ENCODE measurements at regions not wholly inside any gene's neighbourhood (a gene's known extent, or its start where the extent isn't known, plus 50 kb on each side); places are given as distances from the start of the nearest gene placed in this dataset.

DNA sequence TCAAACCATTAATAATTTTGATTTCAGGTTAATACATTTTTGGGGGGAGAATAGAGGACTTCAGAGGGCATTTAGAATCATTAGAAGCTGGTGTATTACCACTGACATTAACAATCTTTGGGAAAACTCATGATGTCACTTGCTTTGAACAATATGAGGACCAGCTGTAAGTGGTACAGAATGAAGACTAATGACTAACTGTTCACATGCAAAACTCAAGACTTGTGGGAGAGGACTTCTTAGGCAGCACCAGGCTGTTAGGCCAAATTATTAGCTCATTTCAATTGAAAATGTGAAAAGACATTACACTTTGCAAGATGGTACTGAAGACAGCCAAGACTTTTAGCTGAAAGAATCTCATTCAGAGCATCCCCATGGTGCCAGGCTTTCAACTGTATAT lies 426.2 kb upstream of the ADAMTS9 start:
- DNase-seq (ENCODE audit: low spot score) = no peak

- DNase-seq (ENCODE audit: low spot score) = no peak
Measured at GRCh38 chr3:65112751-65113300, 425.0 kb upstream of the ADAMTS9 start.

DNA sequence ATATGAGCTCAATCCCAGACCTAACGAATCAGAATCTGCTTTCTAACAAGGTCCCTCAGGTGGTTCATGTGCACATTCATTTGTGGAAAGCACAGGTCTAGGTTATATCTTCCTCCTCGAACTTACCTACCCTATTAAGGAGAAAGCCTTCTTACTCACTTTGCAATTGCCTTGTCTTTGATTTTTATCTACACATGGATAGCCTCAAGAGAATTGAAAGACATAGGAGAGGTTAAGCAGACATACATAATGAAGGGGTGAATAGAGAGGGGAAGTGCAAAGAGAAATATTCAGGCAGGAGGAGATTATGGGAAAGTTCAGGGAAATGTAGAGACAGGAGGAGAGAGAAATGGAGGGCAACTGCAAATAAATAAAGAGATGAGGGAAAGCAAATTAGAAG lies 422.9 kb upstream of the ADAMTS9 start:
- no peak for DNase-seq (ENCODE audit: low spot score)

GRCh38 chr3:65109966-65110500 lies 422.2 kb upstream of the ADAMTS9 start:
- DNase-seq (ENCODE audit: low spot score) = no peak

GRCh38 chr3:65107174-65107573 lies 419.4 kb upstream of the ADAMTS9 start:
- no peak for DNase-seq (ENCODE audit: low spot score)

DNA sequence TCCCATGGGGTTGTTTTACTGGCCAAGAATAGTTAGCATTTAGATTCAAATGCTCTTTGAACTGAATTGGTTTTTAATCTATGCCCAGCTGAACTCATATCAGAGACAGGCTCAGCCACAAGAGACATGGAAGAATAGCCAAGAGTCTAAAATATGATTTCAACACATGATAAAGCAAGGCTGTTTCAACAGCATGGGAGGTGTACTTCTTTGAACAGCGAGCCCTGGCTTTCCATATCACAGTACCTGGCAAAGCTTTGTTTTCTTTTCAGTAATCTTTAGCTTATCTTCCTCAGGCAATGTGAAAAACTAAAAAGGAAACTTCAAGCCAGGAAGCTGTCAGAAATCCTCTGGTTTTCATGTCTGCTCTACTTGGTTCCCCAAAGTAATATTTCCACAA lies 413.6 kb upstream of the ADAMTS9 start:
- no peak for DNase-seq (ENCODE audit: low spot score)

DNA sequence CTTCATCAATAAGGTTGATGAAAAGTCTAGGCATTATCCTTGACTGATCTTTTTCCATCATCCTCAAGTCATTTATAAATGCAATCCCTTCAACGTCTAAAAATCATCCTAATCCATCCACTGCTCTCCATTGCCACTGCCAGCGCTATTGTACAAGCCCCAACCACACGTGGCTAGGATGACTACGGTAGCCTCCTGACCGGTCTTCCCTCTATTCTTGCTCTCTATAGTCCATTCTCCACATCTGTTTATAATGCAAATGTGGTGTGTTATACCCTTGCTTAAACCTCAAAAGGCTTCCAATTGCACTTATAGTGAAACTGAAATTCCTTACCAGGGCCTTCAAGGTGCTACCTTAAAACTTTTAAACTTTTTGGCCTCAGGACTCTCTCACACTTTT lies 410.6 kb upstream of the ADAMTS9 start:
- no peak for DNase-seq (ENCODE audit: low spot score)

- no peak for DNase-seq (ENCODE audit: low spot score)
Measured at GRCh38 chr3:65096110-65096745, 408.4 kb upstream of the ADAMTS9 start.

DNA sequence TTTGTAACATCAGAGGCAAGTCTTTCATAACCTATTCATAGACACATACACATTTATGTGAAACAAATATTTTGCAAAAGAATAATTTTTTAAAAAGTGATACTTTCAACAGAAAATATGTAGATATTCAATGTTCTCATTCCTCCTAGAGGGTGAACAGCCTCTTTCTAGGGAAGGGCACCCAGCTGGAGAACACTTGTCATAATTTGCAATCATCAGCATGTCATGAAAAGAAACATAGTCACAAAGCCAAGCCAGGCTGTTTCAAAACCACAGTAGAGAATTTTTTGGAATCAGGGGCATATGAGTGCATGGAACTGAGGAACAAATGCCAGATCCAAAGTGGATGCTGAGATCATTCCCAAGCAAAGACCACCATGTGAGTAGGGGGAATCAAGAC lies 406.9 kb upstream of the ADAMTS9 start:
- DNase-seq (ENCODE audit: low spot score) = no peak

- no peak for DNase-seq (ENCODE audit: low spot score)
Measured at GRCh38 chr3:65093641-65094040, 405.8 kb upstream of the ADAMTS9 start.

DNA sequence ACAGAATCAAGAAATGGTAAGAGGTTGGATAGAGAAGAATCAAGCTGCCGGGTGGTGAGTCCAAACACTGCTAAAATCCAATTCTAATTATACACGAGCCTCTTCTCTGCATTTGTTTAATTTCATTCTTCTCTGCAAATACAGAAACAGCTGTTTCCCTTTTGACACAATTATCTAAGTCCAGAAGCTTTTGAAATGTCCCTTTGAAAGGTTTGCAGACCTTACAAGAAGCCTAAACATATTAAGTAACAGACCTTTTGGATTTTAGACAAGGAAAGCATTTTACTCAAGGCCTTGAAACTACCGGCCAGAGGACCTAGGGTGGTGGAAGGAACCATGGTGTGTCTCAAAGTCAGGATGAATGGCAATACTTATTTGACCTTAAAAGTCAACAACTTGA lies 403.8 kb upstream of the ADAMTS9 start:
- DNase-seq (ENCODE audit: low spot score) = no peak

- no peak for DNase-seq (ENCODE audit: low spot score)
Measured at GRCh38 chr3:65083240-65083639, 395.4 kb upstream of the ADAMTS9 start.

GRCh38 chr3:65081536-65081935 lies 393.7 kb upstream of the ADAMTS9 start:
- no peak for DNase-seq (ENCODE audit: low spot score)

DNA sequence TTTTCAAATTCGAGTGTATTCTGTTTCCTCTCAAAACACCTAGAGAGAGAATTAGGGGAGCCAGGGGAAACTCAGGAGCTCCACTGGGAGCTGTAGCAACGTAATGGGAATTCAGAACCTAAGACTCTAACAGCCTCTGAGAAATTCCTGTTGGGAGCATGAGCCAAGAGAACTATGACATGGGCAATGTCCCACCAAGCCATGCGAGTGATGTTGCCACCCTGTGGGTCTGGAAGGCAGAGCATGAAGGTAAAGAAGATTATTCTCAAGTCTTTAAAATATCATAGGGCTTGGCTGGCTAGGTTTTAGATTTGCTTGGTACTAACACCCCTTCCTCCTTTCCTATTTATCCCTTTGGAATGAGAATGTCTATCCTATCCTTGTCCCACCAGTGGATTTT lies 392.6 kb upstream of the ADAMTS9 start:
- no peak for DNase-seq (ENCODE audit: low spot score)

DNA sequence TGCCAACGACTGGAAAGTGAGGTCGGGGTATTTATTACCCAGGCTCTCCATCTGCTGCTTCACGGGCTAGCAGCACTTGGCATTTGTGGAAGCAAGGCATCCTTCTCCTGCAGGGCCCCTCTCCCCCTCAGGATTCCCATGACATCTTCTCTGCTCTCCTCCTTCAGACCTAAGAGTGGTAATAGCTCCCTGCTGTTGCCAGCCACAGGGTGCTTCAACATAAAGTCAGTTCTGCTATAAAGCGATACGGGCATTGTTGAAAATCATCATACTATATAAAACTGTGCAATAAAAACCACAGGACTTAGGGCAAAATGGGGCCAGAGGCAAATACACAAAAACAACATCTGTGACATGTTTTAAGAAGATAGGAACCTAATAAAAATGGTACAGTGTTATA lies 391.8 kb upstream of the ADAMTS9 start:
- DNase-seq (ENCODE audit: low spot score) = no peak

GRCh38 chr3:65078748-65079147 lies 390.9 kb upstream of the ADAMTS9 start:
- no peak for DNase-seq (ENCODE audit: low spot score)

- no peak for DNase-seq (ENCODE audit: low spot score)
Measured at GRCh38 chr3:65077124-65077523, 389.3 kb upstream of the ADAMTS9 start.

GRCh38 chr3:65070968-65071367 lies 383.2 kb upstream of the ADAMTS9 start:
- DNase-seq (ENCODE audit: low spot score) = no peak

DNA sequence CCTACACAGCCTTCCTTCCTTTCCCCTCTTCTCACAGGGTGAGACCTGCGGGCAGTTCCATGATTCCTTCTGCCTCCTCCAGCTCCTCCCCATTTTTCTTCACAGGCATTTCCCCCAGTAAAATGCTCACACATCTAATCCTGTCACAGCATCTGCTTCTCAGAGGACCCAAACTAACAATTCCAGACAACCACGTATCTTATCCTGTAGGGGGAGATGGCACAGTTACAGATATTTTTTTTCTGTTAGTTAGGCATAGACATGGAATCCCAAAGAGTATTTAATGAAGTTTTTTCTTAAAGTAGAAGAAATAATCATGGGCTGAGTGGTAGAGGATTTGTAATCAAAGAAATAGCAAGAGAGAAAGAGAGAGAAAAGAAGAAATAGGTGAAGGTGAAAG lies 373.1 kb upstream of the ADAMTS9 start:
- DNase-seq (ENCODE audit: low spot score) = no peak

GRCh38 chr3:65052101-65052500 lies 364.3 kb upstream of the ADAMTS9 start:
- DNase-seq (ENCODE audit: low spot score) = no peak

DNA sequence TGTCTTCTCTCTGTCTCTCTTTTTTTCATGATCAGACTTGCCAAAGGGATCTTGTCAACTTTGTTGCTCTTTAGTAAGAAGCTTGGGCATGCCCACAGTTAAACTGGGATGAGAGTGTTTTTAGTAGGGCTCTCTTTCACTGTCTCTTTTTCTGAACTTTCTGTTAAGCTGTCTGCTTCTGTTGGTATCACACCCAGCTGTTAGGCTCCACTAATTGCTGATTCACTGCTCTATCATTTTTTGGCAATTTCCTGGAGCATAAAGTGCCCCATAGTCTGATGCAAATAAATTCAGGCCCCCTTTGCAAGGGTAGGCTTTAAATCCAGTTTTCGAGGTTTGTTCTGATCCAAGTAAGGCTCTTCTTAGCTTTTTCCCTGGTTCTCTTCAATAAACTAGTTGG lies 360.4 kb upstream of the ADAMTS9 start:
- no peak for DNase-seq (ENCODE audit: low spot score)

- DNase-seq (ENCODE audit: low spot score) = no peak
Measured at GRCh38 chr3:65045138-65045537, 357.3 kb upstream of the ADAMTS9 start.

GRCh38 chr3:65044401-65044800 lies 356.6 kb upstream of the ADAMTS9 start:
- no peak for DNase-seq (ENCODE audit: low spot score)

GRCh38 chr3:65042675-65043074 lies 354.9 kb upstream of the ADAMTS9 start:
- DNase-seq (ENCODE audit: low spot score) = no peak
